Hepatocyte (in vitro differentiated cells): ENCODE measurements at regions not wholly inside any gene's neighbourhood (a gene's known extent, or its start where the extent isn't known, plus 50 kb on each side); places are given as distances from the start of the nearest gene placed in this dataset.

Experiments used
- EZH2 ChIP-seq: fragments of 200-600 bp; sonication (generic); IDR thresholded peaks from 2 replicates; pipeline ENCODE4 v1.6.1; 2016; ENCODE audit warnings: antibody characterized with exemption, mild to moderate bottlenecking, borderline replicate concordance
- EZH2phosphoT487 ChIP-seq: fragments of 200-600 bp; sonication (generic); IDR thresholded peaks from one replicate; pipeline ENCODE4 v1.6.1; 2018; ENCODE audit warnings: antibody characterized with exemption, mild to moderate bottlenecking, low read depth, moderate library complexity; ENCODE audit not compliant: unreplicated experiment, severe bottlenecking
- TF ChIP-seq, protein P1 (sequence below): fragments of 200-600 bp; sonication (generic); IDR thresholded peaks from 2 replicates; pipeline ENCODE4 v1.5.1; 2016; ENCODE audit warnings: antibody characterized with exemption, mild to moderate bottlenecking; ENCODE audit not compliant: poor library complexity

- TF ChIP-seq, protein P1, sequence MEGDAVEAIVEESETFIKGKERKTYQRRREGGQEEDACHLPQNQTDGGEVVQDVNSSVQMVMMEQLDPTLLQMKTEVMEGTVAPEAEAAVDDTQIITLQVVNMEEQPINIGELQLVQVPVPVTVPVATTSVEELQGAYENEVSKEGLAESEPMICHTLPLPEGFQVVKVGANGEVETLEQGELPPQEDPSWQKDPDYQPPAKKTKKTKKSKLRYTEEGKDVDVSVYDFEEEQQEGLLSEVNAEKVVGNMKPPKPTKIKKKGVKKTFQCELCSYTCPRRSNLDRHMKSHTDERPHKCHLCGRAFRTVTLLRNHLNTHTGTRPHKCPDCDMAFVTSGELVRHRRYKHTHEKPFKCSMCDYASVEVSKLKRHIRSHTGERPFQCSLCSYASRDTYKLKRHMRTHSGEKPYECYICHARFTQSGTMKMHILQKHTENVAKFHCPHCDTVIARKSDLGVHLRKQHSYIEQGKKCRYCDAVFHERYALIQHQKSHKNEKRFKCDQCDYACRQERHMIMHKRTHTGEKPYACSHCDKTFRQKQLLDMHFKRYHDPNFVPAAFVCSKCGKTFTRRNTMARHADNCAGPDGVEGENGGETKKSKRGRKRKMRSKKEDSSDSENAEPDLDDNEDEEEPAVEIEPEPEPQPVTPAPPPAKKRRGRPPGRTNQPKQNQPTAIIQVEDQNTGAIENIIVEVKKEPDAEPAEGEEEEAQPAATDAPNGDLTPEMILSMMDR: no peak
- TF ChIP-seq EZH2 (no peak), EZH2phosphoT487 (no peak)
These were observed 317.1 kb upstream of the CHD6 start for GRCh38 chr20:41935259-41935791.
